IMR-90 (cell line): ENCODE measurements at regions not wholly inside any gene's neighbourhood (a gene's known extent, or its start where the extent isn't known, plus 50 kb on each side); places are given as distances from the start of the nearest gene placed in this dataset.

Experiments used
- ATAC-seq: fragments of 200-7000 bp; cut with Tn5 transposase; 2 replicates; pipeline ENCODE4 v1.9.1; 2020; ENCODE audit warnings: low read depth, mild to moderate bottlenecking, moderate library complexity
- BruUV-seq: library from RNA; stranded (reverse); fragments of 400-500 nt; replicated peaks from 2 replicates; lab custom pipeline; 2021; lab: Mats Ljungman, UMichigan
- CTCF ChIA-PET: fragments of 300-600 bp; formaldehyde crosslinking; extraction: SDS; loops from one replicate; lab custom pipeline; 2021; ENCODE audit warnings: antibody characterized with exemption; lab: Yijun Ruan, JAX
- POLR2A ChIA-PET: fragments of 300-600 bp; sonication (Branson Sonifier 250); formaldehyde crosslinking; loops from one replicate; lab custom pipeline; 2022; ENCODE audit warnings: antibody characterized with exemption; ENCODE audit not compliant: unreplicated experiment; lab: Charles Lee
- DNase-seq: peaks from one replicate; pipeline ENCODE4 v3.0.0; 2013
- H2AFZ ChIP-seq: replicated peaks from 2 replicates; pipeline ENCODE3; 2013; ENCODE audit warnings: low read length, mild to moderate bottlenecking; ENCODE audit not compliant: poor library complexity
- H2AK5ac ChIP-seq: 2 replicates; pipeline ENCODE4 v1.6.1; 2013; ENCODE audit warnings: low read depth, low read length, inconsistent platforms
- H2AK9ac ChIP-seq: replicated peaks from 2 replicates; pipeline ENCODE3; 2013; ENCODE audit warnings: mild to moderate bottlenecking, low read depth, low read length, moderate library complexity; ENCODE audit not compliant: poor library complexity
- H2BK120ac ChIP-seq: 2 replicates; pipeline ENCODE4 v1.6.1; 2013; ENCODE audit warnings: low read depth, low read length, inconsistent platforms
- H2BK15ac ChIP-seq: 3 replicates; pipeline ENCODE4 v1.6.1; 2013; ENCODE audit warnings: low read depth, low read length, inconsistent platforms
- H2BK20ac ChIP-seq: 2 replicates; pipeline ENCODE4 v1.6.1; 2013; ENCODE audit warnings: low read depth, mild to moderate bottlenecking, inconsistent platforms, low read length, moderate library complexity
- H2BK5ac ChIP-seq: 2 replicates; pipeline ENCODE4 v1.6.1; 2013; ENCODE audit warnings: mild to moderate bottlenecking, low read depth, low read length, inconsistent platforms; ENCODE audit not compliant: poor library complexity, severe bottlenecking
- H3K14ac ChIP-seq: replicated peaks from 2 replicates; pipeline ENCODE4 v1.6.1; 2013; ENCODE audit warnings: low read depth, low read length, inconsistent platforms
- H3K18ac ChIP-seq: 2 replicates; pipeline ENCODE4 v1.6.1; 2013; ENCODE audit warnings: low read depth, low read length, control low read depth
- H3K23ac ChIP-seq: 2 replicates; pipeline ENCODE4 v1.6.1; 2013; ENCODE audit warnings: low read depth, low read length, inconsistent platforms
- H3K27ac ChIP-seq: 2 replicates; pipeline ENCODE4 v1.5.1; 2013; ENCODE audit warnings: mild to moderate bottlenecking, control low read depth, low read length; ENCODE audit not compliant: insufficient read depth
- H3K27me3 ChIP-seq: 2 replicates; pipeline ENCODE4 v1.6.1; 2013; ENCODE audit warnings: low read length; ENCODE audit not compliant: control insufficient read depth, insufficient read depth
- H3K36me3 ChIP-seq: 2 replicates; pipeline ENCODE4 v1.6.1; 2013; ENCODE audit warnings: low read length, mixed read lengths; ENCODE audit not compliant: control insufficient read depth, insufficient read depth
- H3K4ac ChIP-seq: 2 replicates; pipeline ENCODE4 v1.6.1; 2013; ENCODE audit warnings: low read depth, low read length, inconsistent platforms
- H3K4me1 ChIP-seq: 2 replicates; pipeline ENCODE4 v1.6.1; 2013; ENCODE audit warnings: low read length, mixed read lengths; ENCODE audit not compliant: control insufficient read depth, insufficient read depth
- H3K4me2 ChIP-seq: 2 replicates; pipeline ENCODE4 v1.6.1; 2013; ENCODE audit warnings: low read depth, mild to moderate bottlenecking, control low read depth, low read length, moderate library complexity
- H3K4me3 ChIP-seq: 2 replicates; pipeline ENCODE4 v1.5.1; 2013; ENCODE audit warnings: low read depth, mild to moderate bottlenecking, control low read depth, low read length, moderate library complexity; ENCODE audit not compliant: insufficient read depth
- H3K56ac ChIP-seq: 2 replicates; pipeline ENCODE4 v1.6.1; 2013; ENCODE audit warnings: low read length, inconsistent platforms; ENCODE audit not compliant: insufficient read depth; ENCODE audit errors: extremely low read depth
- H3K79me1 ChIP-seq, 2 experiments: 2 replicates each; pipeline ENCODE4 v1.6.1; 2013; ENCODE audit warnings: low read length in 2 of 2, inconsistent platforms in 1 of 2, low read depth in 1 of 2
- H3K9ac ChIP-seq: 2 replicates; pipeline ENCODE4 v1.6.1; 2013; ENCODE audit warnings: low read depth, low read length, control low read depth
- H3K9me1 ChIP-seq: 2 replicates; pipeline ENCODE4 v1.6.1; 2013; ENCODE audit warnings: low read length, inconsistent platforms; ENCODE audit not compliant: insufficient read depth
- H3K9me3 ChIP-seq: 2 replicates; pipeline ENCODE4 v1.6.1; 2013; ENCODE audit warnings: low read length; ENCODE audit not compliant: control insufficient read depth, insufficient read depth
- H4K20me1 ChIP-seq: 2 replicates; pipeline ENCODE4 v1.6.1; 2013; ENCODE audit warnings: low read length, inconsistent platforms; ENCODE audit not compliant: insufficient read depth
- H4K5ac ChIP-seq: 2 replicates; pipeline ENCODE4 v1.6.1; 2013; ENCODE audit warnings: mild to moderate bottlenecking, low read depth, low read length, control low read depth
- H4K8ac ChIP-seq, 2 experiments: 2 replicates each; pipeline ENCODE4 v1.6.1; 2013; ENCODE audit warnings: low read depth in 2 of 2, low read length in 2 of 2, control low read depth in 1 of 2, inconsistent platforms in 1 of 2
- H4K91ac ChIP-seq: 2 replicates; pipeline ENCODE4 v1.6.1; 2013; ENCODE audit warnings: low read depth, low read length, inconsistent platforms; ENCODE audit not compliant: insufficient read depth
- BHLHE40 ChIP-seq: fragments of 150-350 bp; IDR thresholded peaks from 2 replicates; pipeline ENCODE4 v1.6.1; 2016; ENCODE audit warnings: mild to moderate bottlenecking, low read depth, low read length
- CEBPB ChIP-seq: IDR thresholded peaks from 2 replicates; pipeline ENCODE4 v1.6.1; 2012; ENCODE audit warnings: low read depth, low read length, improper control_type of control experiment
- MAFK ChIP-seq: IDR thresholded peaks from 2 replicates; pipeline ENCODE4 v1.6.1; 2012; ENCODE audit warnings: low read depth, low read length, improper control_type of control experiment
- MAZ ChIP-seq: IDR thresholded peaks from 2 replicates; pipeline ENCODE4 v1.6.1; 2012; ENCODE audit warnings: low read depth, mild to moderate bottlenecking, low read length, improper control_type of control experiment, moderate library complexity, borderline replicate concordance
- NFE2L2 ChIP-seq: fragments of 150-350 bp; IDR thresholded peaks from 2 replicates; pipeline ENCODE4 v1.6.1; 2016; ENCODE audit warnings: low read depth, mild to moderate bottlenecking, low read length
- RAD21 ChIP-seq: IDR thresholded peaks from 2 replicates; pipeline ENCODE4 v1.6.1; 2012; ENCODE audit warnings: low read length, improper control_type of control experiment
- RFX5 ChIP-seq: IDR thresholded peaks from 2 replicates; pipeline ENCODE4 v1.8.0; 2012; ENCODE audit warnings: low read depth, mild to moderate bottlenecking, low read length, moderate library complexity
- WGBS, 2 experiments: methylation state at CpG; one replicate each; pipeline versions ENCODE4 v1.1.5 to v1.1.7; 2013; ENCODE audit warnings: missing lambda C conversion rate in 2 of 2; ENCODE audit not compliant: insufficient read length in 1 of 2; ENCODE audit errors: extremely low coverage in 2 of 2; 5-methylcytosine and 5-hydroxymethylcytosine counted together
- dilution Hi-C: fragments of 300-500 bp; cut with HindIII; formaldehyde crosslinking; loops from one replicate; pipeline ENCODE4 v1.14.3; 2018; ENCODE audit warnings: low sequenced_read_pairs; ENCODE audit not compliant: unreplicated experiment
- in situ Hi-C: fragments of 300-500 bp; cut with MboI; formaldehyde crosslinking; loops from 3 replicates; pipeline ENCODE4 v1.14.3; 2019; ENCODE audit warnings: low sequenced_read_pairs, inconsistent platforms, mixed read lengths
- intact Hi-C: fragments of 100-400 bp; cut with micrococcal nuclease; formaldehyde crosslinking; loops from 2 replicates; pipeline ENCODE4 v1.10.0; 2022
- TF ChIP-seq, protein P1 (sequence below): fragments of 150-350 bp; IDR thresholded peaks from 2 replicates; pipeline ENCODE4 v1.6.1; 2017; ENCODE audit warnings: mild to moderate bottlenecking, antibody characterized with exemption, low read length, low read depth
- TF ChIP-seq, protein P2 (sequence below): fragments of 150-350 bp; IDR thresholded peaks from 2 replicates; pipeline ENCODE4 v1.6.1; 2016; ENCODE audit warnings: low read depth, mild to moderate bottlenecking, low read length, moderate library complexity, borderline replicate concordance
- TF ChIP-seq, protein P3 (sequence below): conservative IDR thresholded peaks from 2 replicates; pipeline ENCODE4 v1.5.1; 2012; ENCODE audit warnings: mild to moderate bottlenecking, low read depth, low read length, improper control_type of control experiment

DNA sequence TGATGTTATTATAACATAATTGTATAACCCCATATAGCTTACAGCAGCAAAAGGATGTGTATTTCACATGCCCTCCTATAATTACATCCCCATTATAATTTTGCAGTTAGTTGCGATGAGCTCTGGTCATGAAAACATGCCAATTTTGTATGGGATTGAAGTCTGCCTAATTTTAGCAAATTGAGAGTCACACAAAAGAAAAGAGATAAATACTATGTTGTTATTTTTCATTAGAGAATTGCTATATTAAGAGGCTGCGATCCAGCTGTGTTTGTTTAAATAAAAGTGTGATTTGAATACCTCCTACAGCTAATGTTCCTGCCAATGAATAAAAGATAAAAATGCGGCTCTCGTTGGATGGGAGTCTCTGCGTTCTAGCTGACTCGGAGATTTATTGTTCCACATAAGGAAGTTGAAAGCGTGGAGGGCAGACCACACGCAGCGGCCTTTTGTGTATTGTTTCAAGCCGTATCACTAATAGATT is 461.0 kb upstream of the NFIA start:
- no peak overlapping the region for H2BK20ac ChIP-seq
- dilution Hi-C loops, result no loop called here
- no peak overlapping the region for H4K91ac ChIP-seq
- H3K9me1 ChIP-seq, result no peaks in the 10 kb centered on the region
- H2BK120ac ChIP-seq, result no peak overlapping the region
- no peak overlapping the region for H2AK9ac ChIP-seq
- H4K8ac ChIP-seq, result no peak overlapping the region
- no TSS peak for BruUV-seq
- peaks cover 4% of the 10 kb centered on the region; the same call in 1 of the 2 replicates for H3K9me3 ChIP-seq
- H3K23ac ChIP-seq, result no peak overlapping the region
- in situ Hi-C loops, result no loop called here
- CTCF ChIA-PET, result no interaction called here
- intact Hi-C loops, result no loop called here
- no peaks in the 10 kb centered on the region for H4K20me1 ChIP-seq
- no peak overlapping the region for H3K4ac ChIP-seq
- ATAC-seq (no peak), DNase-seq (no peak)
- H3K4me3 ChIP-seq, result no peak overlapping the region
- no peak for TF ChIP-seq NFE2L2
- TF ChIP-seq, protein P1, sequence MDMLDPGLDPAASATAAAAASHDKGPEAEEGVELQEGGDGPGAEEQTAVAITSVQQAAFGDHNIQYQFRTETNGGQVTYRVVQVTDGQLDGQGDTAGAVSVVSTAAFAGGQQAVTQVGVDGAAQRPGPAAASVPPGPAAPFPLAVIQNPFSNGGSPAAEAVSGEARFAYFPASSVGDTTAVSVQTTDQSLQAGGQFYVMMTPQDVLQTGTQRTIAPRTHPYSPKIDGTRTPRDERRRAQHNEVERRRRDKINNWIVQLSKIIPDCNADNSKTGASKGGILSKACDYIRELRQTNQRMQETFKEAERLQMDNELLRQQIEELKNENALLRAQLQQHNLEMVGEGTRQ, result no peak
- TF ChIP-seq, protein P2, sequence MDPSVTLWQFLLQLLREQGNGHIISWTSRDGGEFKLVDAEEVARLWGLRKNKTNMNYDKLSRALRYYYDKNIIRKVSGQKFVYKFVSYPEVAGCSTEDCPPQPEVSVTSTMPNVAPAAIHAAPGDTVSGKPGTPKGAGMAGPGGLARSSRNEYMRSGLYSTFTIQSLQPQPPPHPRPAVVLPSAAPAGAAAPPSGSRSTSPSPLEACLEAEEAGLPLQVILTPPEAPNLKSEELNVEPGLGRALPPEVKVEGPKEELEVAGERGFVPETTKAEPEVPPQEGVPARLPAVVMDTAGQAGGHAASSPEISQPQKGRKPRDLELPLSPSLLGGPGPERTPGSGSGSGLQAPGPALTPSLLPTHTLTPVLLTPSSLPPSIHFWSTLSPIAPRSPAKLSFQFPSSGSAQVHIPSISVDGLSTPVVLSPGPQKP, result no peak
- TF ChIP-seq MAZ, result no peak
- no peak for TF ChIP-seq MAFK
- TF ChIP-seq, protein P3, sequence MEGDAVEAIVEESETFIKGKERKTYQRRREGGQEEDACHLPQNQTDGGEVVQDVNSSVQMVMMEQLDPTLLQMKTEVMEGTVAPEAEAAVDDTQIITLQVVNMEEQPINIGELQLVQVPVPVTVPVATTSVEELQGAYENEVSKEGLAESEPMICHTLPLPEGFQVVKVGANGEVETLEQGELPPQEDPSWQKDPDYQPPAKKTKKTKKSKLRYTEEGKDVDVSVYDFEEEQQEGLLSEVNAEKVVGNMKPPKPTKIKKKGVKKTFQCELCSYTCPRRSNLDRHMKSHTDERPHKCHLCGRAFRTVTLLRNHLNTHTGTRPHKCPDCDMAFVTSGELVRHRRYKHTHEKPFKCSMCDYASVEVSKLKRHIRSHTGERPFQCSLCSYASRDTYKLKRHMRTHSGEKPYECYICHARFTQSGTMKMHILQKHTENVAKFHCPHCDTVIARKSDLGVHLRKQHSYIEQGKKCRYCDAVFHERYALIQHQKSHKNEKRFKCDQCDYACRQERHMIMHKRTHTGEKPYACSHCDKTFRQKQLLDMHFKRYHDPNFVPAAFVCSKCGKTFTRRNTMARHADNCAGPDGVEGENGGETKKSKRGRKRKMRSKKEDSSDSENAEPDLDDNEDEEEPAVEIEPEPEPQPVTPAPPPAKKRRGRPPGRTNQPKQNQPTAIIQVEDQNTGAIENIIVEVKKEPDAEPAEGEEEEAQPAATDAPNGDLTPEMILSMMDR, result no peak
- no peak for TF ChIP-seq RAD21
- TF ChIP-seq CEBPB, result no peak
- no peak for TF ChIP-seq RFX5
- TF ChIP-seq BHLHE40, result no peak
- H3K4me1 ChIP-seq, result no peaks in the 10 kb centered on the region
- POLR2A ChIA-PET, result no interaction called here
- no peak overlapping the region for H3K56ac ChIP-seq
- H3K27ac ChIP-seq, result no peak overlapping the region
- WGBS, 2 experiments, result no CpG with 5 or more reads among the region's 10 CpGs
- no peak overlapping the region for H3K4me2 ChIP-seq
- no peaks in the 10 kb centered on the region for H3K79me1 ChIP-seq
- no peak overlapping the region for H4K5ac ChIP-seq
- no peak overlapping the region for H3K14ac ChIP-seq
- H3K9ac ChIP-seq, result no peak overlapping the region
- no peak overlapping the region for H2AK5ac ChIP-seq
- H2AFZ ChIP-seq, result no peak overlapping the region
- no peaks in the 10 kb centered on the region for H3K27me3 ChIP-seq
- no peaks in the 10 kb centered on the region for H3K36me3 ChIP-seq
- no peak overlapping the region for H3K18ac ChIP-seq
- H2BK5ac ChIP-seq, result no peak overlapping the region
- H2BK15ac ChIP-seq, result no peak overlapping the region
